Pancreas (tissue), 10 donors: ENCODE measurements at regions not wholly inside any gene's neighbourhood (a gene's known extent, or its start where the extent isn't known, plus 50 kb on each side); places are given as distances from the start of the nearest gene placed in this dataset.

Experiments used
- ATAC-seq, 4 donors: fragments of 200-7000 bp; cut with Tn5 transposase; one replicate each; pipeline versions ENCODE4 v1.8.0 to v1.9.1; 2020; ENCODE audit warnings: mild to moderate bottlenecking in 4 of 4, moderate library complexity in 4 of 4
- DNase-seq, 6 donors: peaks; one replicate each; pipeline ENCODE4 v3.0.0-alpha.2; 2020
- FAIRE-seq: peaks from 2 replicates; lab custom pipeline; 2012; peaks lifted over from hg19 to GRCh38; lab: Jason Lieb, UNC
- H3K27ac ChIP-seq, 4 donors: fragments of 200-600 bp; sonication (generic); 1 replicate in 3 of 4; 2 replicates in 1 of 4; pipeline versions ENCODE4 v1.5.0 to v1.8.0; 2020
- H3K27me3 ChIP-seq, 4 donors: fragments of 200-600 bp; one replicate each; pipeline ENCODE4 v1.8.0; 2021
- H3K36me3 ChIP-seq, 3 donors: fragments of 200-600 bp; sonication (generic) in 1 of 3; one replicate each; pipeline versions ENCODE4 v1.5.0 to v1.8.0; 2020 to 2021
- H3K4me1 ChIP-seq, 3 donors: fragments of 200-600 bp; one replicate each; pipeline ENCODE4 v1.8.0; 2021
- H3K4me3 ChIP-seq, 4 donors: fragments of 200-600 bp; sonication (generic) in 2 of 4; one replicate each; pipeline versions ENCODE4 v1.5.0 to v1.8.0; 2020 to 2021
- H3K9me3 ChIP-seq, 4 donors: fragments of 200-600 bp; one replicate each; pipeline ENCODE4 v1.8.0; 2021
- WGBS, 2 donors: extraction: QIAGEN DNeasy Blood & Tissue Kit; methylation state at CpG; one replicate each; pipeline ENCODE4 v1.1.7; 2013; 5-methylcytosine and 5-hydroxymethylcytosine counted together
- intact Hi-C, 3 donors: fragments of 100-400 bp; cut with DNase I; formaldehyde crosslinking; loops; one replicate each; pipeline versions ENCODE4 v1.11.1 to v1.14.2; 2022
- TF ChIP-seq, protein P1 (sequence below), 4 donors: fragments of 200-600 bp; sonication (generic) in 3 of 4; IDR thresholded peaks; one replicate each; pipeline versions ENCODE4 v1.5.0 to v1.8.0; 2021; ENCODE audit warnings: antibody characterized with exemption in 4 of 4
- donor health status: healthy with polysubstance abuse.
- donor health status: DM: no; HTN: no; CAD: no; lungs with moderate emphysema.
- donor health status: DM: no; HTN: no; CAD: no.
- donor health status: control.
- donor health status: control.
- donor health status: Bipolar disorder and iron deficiency.
- donor health status: DM: yes; HTN: yes; CAD: no.
- donor health status: DM: no; HTN: no; CAD: no.
- donor health status: DM: no; HTN: no; CAD: no.
- donor health status: DM: yes; HTN: yes; CAD: no.

DNA sequence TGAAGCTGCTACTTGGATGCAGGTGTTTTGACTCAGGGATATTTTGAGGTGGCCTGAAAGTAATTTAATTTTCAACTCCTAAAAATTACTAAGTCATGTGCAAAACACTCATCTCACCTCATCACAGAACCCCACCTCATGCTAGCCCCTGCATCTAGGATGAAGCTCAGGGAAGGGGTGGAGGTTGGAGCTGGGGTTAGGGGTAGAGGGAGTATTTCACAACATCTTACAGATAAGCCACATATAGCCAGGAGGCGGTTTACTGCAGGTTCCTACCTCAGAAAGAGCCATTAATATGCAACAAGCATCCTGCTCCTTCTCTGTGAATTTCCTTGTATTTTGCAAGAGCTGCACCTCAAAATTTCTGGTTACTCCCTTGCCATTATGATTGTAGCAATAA is 70.5 kb upstream of the TSPAN5 start:
- FAIRE-seq: no peak
- Histone ChIP-seq H3K9me3 (no peaks in the 10 kb centered on the region), H3K27ac (no peak overlapping the region), H3K36me3 (no peaks in the 10 kb centered on the region), H3K4me1 (no peaks in the 10 kb centered on the region), H3K4me3 (no peak overlapping the region), H3K27me3 (no peaks in the 10 kb centered on the region)
- TF ChIP-seq, protein P1, sequence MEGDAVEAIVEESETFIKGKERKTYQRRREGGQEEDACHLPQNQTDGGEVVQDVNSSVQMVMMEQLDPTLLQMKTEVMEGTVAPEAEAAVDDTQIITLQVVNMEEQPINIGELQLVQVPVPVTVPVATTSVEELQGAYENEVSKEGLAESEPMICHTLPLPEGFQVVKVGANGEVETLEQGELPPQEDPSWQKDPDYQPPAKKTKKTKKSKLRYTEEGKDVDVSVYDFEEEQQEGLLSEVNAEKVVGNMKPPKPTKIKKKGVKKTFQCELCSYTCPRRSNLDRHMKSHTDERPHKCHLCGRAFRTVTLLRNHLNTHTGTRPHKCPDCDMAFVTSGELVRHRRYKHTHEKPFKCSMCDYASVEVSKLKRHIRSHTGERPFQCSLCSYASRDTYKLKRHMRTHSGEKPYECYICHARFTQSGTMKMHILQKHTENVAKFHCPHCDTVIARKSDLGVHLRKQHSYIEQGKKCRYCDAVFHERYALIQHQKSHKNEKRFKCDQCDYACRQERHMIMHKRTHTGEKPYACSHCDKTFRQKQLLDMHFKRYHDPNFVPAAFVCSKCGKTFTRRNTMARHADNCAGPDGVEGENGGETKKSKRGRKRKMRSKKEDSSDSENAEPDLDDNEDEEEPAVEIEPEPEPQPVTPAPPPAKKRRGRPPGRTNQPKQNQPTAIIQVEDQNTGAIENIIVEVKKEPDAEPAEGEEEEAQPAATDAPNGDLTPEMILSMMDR (IDR thresholded peaks at IDR 0.05): no peak
- WGBS, 2 donors: 70 to 72% methylated on average over 1 of the region's 1 CpG
- no peak for ATAC-seq
- DNase-seq: no peak
- intact Hi-C loops: no loop called here

DNA sequence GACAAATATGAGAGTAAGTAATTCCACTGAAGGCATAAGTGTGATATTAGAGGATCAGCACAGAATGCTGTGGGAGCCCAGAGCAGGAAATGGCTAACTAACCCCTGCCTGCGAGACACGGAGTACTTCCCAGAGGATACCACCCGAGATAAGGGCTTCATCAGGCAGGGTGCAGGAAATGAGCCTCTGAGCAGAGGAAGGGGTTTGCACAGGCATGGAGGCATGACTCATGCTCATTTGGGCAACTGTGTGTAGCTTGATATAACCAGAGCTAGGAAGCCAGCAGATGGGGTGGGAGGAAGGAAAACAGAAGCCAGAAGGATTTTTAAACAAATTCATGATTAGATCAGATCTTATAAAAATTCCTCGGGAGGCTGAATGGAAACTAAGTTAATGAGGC is 70.0 kb upstream of the TSPAN5 start:
- intact Hi-C loops: no loop called here
- DNase-seq: no peak
- no peaks in the 10 kb centered on the region for H3K9me3 ChIP-seq
- no peaks in the 10 kb centered on the region for H3K4me1 ChIP-seq
- no peak overlapping the region for H3K4me3 ChIP-seq
- TF ChIP-seq, protein P1 (IDR thresholded peaks at IDR 0.05): no peak
- H3K36me3 ChIP-seq: no peaks in the 10 kb centered on the region
- no peak for ATAC-seq
- H3K27me3 ChIP-seq: no peaks in the 10 kb centered on the region
- 39 to 57% methylated on average over 4 of the region's 4 CpGs for WGBS, 2 donors
- H3K27ac ChIP-seq: no peak overlapping the region
- no peak for FAIRE-seq

DNA sequence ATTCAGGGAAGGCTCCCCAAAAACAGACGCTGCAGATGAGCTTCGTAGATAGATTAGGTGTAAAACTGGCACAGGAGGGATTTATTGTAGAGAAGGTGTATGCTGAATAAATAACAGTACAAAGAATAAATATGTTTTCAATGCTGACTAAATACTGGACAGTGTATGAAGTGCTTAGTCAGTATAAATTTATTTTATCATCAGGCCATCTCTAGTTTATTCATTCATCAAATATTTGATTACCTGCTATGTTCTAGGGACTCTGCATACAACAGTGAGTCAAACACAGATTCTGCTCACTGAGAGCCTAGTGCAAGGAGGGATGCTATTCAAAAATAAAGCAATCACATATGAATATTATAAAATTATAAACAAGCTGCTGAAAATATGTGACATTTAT is 63.6 kb upstream of the TSPAN5 start:
- DNase-seq (no peak), FAIRE-seq (no peak), ATAC-seq (no peak)
- TF ChIP-seq, protein P1 (IDR thresholded peaks at IDR 0.05): no peak
- Histone ChIP-seq H3K9me3 (no peaks in the 10 kb centered on the region), H3K27ac (no peak overlapping the region), H3K36me3 (no peaks in the 10 kb centered on the region), H3K4me3 (no peak overlapping the region), H3K27me3 (no peaks in the 10 kb centered on the region), H3K4me1 (no peaks in the 10 kb centered on the region)
- intact Hi-C loops: no loop called here
- WGBS, 2 donors: 81 to 93% methylated on average over 2 of the region's 2 CpGs

DNA sequence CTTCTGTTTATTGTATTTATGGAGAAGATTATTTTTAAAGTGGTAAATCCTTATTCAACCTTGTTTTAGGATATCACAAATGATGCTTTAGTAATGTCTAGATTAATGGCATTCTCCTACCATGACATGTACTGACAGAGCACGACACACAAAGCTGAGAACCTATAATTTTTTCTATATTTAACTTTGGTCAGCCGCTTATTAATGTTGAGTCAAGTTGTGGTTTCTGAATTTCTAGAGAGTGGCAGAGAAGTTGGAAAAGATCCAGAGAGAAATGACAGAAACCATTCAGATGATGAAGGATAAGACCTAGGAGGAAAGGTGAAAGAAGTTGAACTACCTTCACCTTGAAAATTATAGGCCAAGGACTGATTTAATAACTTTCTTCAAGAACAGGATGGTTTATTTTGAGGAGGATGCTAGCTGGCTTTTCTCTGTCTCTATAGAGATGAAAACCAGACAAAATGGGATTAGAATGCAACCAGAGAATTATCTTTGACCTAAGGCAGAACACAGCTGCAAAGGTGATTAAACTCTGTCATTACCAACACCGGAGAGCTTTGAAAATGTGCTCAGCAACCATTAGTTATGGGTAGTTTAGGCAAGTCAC is 62.6 kb upstream of the TSPAN5 start:
- 61 to 69% methylated on average over 3 of the region's 3 CpGs for WGBS, 2 donors
- H3K27ac ChIP-seq: no peak overlapping the region

DNA sequence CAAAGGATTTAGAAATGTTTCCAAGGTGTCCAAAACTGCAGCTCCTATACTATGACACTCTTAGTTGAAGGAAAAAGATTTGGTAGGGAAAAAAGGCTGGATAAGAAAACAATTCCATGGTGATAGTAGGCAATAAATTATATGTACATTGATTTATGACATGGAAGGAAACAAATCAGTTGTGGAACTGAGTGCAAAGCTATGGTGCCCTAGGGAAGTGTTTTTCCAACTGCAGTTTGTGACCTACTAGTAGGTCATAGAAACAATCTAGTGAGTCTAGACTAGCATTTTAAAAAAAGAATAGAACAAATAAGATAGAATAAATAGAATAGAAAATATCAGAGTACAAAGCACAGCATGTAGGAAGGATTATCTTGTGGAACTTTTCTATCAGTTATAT is 58.4 kb upstream of the TSPAN5 start:
- no peak for FAIRE-seq
- TF ChIP-seq, protein P1 (IDR thresholded peaks at IDR 0.05): no peak

More for the DNA sequence above, 62.6 kb upstream of the TSPAN5 start:
- H3K9me3 ChIP-seq: no peaks in the 10 kb centered on the region
- DNase-seq: no peak
- H3K4me1 ChIP-seq: no peaks in the 10 kb centered on the region
- intact Hi-C loops: no loop called here
- TF ChIP-seq, protein P1 (IDR thresholded peaks at IDR 0.05): no peak
- H3K36me3 ChIP-seq: no peaks in the 10 kb centered on the region
- no peaks in the 10 kb centered on the region for H3K27me3 ChIP-seq
- ATAC-seq: no peak
- no peak overlapping the region for H3K4me3 ChIP-seq
- no peak for FAIRE-seq

More for the DNA sequence above, 58.4 kb upstream of the TSPAN5 start:
- intact Hi-C loops: no loop called here
- Histone ChIP-seq H3K4me3 (no peak overlapping the region), H3K9me3 (no peaks in the 10 kb centered on the region), H3K27ac (no peak overlapping the region), H3K27me3 (no peaks in the 10 kb centered on the region), H3K4me1 (no peaks in the 10 kb centered on the region), H3K36me3 (no peaks in the 10 kb centered on the region)
- no peak for ATAC-seq
- DNase-seq: no peak
